Coronary artery (tissue), 2 donors: ENCODE measurements at regions not wholly inside any gene's neighbourhood (a gene's known extent, or its start where the extent isn't known, plus 50 kb on each side); places are given as distances from the start of the nearest gene placed in this dataset.
"Not testable (repeated sequence)": the region's sequence is repeated elsewhere in the genome, so short reads cannot be mapped to it uniquely, and the experiment has no call there.

Experiments used
- DNase-seq: peaks from one replicate; pipeline ENCODE4 v3.0.0-alpha.2; 2017; ENCODE audit warnings: low spot score
- H3K27ac ChIP-seq, 2 donors: fragments of 200-600 bp; sonication (generic); one replicate each; pipeline ENCODE4 v1.5.1; 2016 to 2019
- H3K4me3 ChIP-seq: fragments of 200-600 bp; sonication (generic); 2 replicates; pipeline ENCODE4 v1.5.1; 2016; ENCODE audit warnings: mild to moderate bottlenecking, moderate library complexity
- CTCF ChIP-seq: fragments of 200-600 bp; sonication (generic); IDR thresholded peaks from one replicate; pipeline ENCODE4 v1.5.1; 2019; ENCODE audit warnings: antibody characterized with exemption

DNA sequence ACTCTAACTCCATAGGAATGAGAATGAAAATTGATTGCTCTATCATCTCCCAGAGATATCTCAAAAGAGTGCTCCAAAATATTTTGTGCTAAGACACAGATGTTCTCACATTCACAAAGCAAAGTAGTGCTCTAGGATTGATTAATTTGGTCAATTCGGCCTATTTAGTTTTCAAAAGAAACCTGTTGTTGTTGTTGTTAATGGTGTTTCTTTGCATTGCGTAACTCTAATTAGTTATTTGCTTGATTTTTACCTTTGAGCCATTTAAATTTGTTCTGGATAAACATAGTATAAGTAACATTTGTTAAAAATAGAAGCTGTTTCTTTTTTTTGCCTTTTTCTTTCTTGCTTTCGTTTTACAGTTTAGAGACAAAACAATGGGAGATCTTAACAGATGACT lies 382.5 kb downstream of the CAAP1 start:
- TF ChIP-seq CTCF, result no peak
- no peak overlapping the region for H3K4me3 ChIP-seq

GRCh38 chr9:26508897-26509296 lies 383.7 kb downstream of the CAAP1 start:
- no peak overlapping the region for H3K27ac ChIP-seq
- no peak for TF ChIP-seq CTCF
- no peak overlapping the region for H3K4me3 ChIP-seq
- no peak for DNase-seq

More for the DNA sequence above, 382.5 kb downstream of the CAAP1 start:
- no peak for DNase-seq
- H3K27ac ChIP-seq, result no peak overlapping the region

DNA sequence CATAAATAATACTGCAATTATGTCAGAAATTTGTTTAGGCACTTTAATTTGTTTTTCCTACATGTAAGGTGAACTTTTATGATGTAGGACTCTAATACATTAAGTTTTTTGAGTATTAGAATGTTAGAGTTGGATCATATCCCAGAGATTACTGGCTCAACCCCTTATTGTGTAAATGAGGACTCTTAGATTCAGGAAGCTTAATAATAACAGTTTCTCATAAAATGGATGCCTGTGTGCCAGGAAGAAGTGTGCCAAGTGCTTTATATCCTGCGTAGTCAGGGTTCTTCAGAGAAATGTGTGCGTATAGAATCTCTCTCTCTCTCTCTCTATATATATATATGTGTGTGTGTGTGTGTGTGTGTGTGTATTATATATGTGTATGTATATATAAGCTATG lies 388.5 kb downstream of the CAAP1 start:
- H3K27ac ChIP-seq, result no peak overlapping the region
- no peak for TF ChIP-seq CTCF
- H3K4me3 ChIP-seq, result no peak overlapping the region
- no peak for DNase-seq

- TF ChIP-seq CTCF, result no peak
- H3K27ac ChIP-seq, result no peak overlapping the region
- DNase-seq, result no peak
Observed at GRCh38 chr9:26502311-26502710, 390.3 kb downstream of the CAAP1 start.

DNA sequence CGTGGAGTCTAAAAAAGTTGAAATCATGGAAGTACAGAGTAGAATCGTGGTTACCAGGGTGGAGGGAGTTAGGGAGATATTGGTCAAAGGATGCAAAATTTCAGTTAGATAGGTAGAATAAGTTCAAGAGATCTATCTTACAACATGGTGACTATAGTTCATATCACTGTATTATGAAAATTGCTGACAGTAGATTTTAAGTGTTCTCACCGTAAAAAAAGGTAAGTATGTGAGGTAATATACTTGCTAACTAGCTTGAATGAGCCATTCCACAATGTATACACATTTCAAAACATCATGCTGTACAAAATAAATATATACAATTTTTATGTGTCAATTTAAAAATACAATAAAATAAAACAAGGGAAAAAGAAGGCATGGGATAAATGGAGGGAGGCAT lies 392.1 kb downstream of the CAAP1 start:
- Histone ChIP-seq H3K4me3 (no peak overlapping the region), H3K27ac (no peak overlapping the region)
- no peak for TF ChIP-seq CTCF
- no peak for DNase-seq

More at GRCh38 chr9:26502311-26502710, 390.3 kb downstream of the CAAP1 start:
- H3K4me3 ChIP-seq, result no peak overlapping the region

DNA sequence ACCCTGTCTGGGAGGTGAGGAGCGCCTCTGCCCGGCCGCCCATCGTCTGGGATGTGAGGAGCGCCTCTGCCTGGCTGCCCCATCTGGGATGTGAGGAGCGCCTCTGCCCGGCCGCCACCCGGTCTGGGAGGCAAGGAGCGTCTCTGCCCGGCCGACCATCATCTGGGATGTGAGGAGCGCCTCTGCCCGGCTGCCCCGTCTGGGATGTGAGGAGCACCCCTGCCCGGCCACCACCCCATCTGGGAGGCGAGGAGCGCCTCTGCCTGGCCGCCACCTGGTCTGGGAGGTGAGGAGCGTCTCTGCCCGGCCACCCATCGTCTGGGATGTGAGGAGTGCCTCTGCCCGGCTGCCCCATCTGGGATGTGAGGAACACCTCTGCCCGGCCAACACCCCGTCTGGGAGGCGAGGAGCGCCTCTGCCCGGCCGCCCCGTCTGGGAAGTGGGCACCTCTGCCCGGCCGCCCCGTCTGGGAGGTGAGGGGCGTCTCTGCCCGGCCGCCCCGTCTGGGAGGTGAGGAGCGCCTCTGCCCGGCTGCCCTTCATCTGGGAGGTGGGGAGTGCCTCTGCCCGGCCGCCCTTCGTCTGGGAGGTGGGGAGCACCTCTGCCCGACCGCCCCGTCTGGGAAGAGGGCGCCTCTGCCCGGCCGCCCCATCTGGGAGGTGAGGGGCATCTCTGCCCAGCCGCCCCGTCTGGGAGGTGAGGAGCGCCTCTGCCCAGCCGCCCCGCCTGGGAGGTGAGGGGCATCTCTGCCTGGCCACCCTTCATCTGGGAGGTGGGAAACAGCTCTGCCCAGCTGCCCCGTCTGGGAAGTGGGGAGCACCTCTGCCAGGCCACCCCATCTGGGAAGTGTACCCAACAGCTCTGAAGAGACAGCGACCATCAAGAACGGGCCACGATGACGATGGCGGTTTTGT lies 399.7 kb downstream of the CAAP1 start:
- not testable (repeated sequence) for DNase-seq, H3K27ac ChIP-seq, H3K4me3 ChIP-seq

- H3K4me3 ChIP-seq, H3K27ac ChIP-seq, DNase-seq: not testable (repeated sequence)
Observed at GRCh38 chr9:26491922-26492607, 400.5 kb downstream of the CAAP1 start.

DNA sequence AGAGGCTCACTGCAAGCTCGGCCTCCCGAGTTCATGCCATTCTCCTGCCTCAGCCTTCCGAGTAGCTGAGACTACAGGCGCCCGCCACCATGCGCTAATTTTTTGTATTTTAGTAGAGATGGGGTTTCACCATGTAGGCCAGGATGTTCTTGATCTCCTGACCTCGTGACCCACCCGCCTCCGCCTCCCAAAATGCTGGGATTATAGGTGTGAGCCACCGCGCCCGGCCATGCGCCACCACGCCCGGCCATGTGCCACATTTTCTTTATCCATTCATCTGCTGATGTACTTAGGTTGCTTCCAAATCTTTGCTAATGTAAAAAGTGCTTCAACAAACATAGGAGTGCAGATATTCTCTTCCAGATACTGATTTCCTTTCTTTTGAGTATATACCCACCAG lies 408.6 kb downstream of the CAAP1 start:
- no peak overlapping the region for H3K27ac ChIP-seq
- no peak overlapping the region for H3K4me3 ChIP-seq
- TF ChIP-seq CTCF, result no peak
- DNase-seq, result no peak
